Suprapubic skin (tissue), 4 donors: ENCODE measurements at regions not wholly inside any gene's neighbourhood (a gene's known extent, or its start where the extent isn't known, plus 50 kb on each side); places are given as distances from the start of the nearest gene placed in this dataset.

Experiments used
- EP300 ChIP-seq: sonication (generic); formaldehyde crosslinking; IDR thresholded peaks from one replicate; pipeline ENCODE4 v1.6.1; 2017; ENCODE audit warnings: antibody characterized with exemption
- POLR2A ChIP-seq, 2 donors: fragments of 450-650 bp; IDR thresholded peaks; one replicate each; pipeline ENCODE4 v1.6.1; 2017; ENCODE audit warnings: antibody characterized with exemption in 2 of 2, mild to moderate bottlenecking in 2 of 2, moderate library complexity in 2 of 2
- POLR2AphosphoS5 ChIP-seq, 3 donors: sonication (generic); formaldehyde crosslinking; IDR thresholded peaks; one replicate each; pipeline ENCODE4 v1.6.1; 2017; ENCODE audit warnings: antibody characterized with exemption in 3 of 3
- TF ChIP-seq, protein P1 (sequence below), 2 donors: fragments of 200-600 bp in 1 of 2; fragments of 450-650 bp in 1 of 2; sonication (generic) in 1 of 2; IDR thresholded peaks; one replicate each; pipeline ENCODE4 v1.5.1; 2016 to 2019; ENCODE audit warnings: antibody characterized with exemption in 2 of 2, mild to moderate bottlenecking in 1 of 2, moderate library complexity in 1 of 2

DNA sequence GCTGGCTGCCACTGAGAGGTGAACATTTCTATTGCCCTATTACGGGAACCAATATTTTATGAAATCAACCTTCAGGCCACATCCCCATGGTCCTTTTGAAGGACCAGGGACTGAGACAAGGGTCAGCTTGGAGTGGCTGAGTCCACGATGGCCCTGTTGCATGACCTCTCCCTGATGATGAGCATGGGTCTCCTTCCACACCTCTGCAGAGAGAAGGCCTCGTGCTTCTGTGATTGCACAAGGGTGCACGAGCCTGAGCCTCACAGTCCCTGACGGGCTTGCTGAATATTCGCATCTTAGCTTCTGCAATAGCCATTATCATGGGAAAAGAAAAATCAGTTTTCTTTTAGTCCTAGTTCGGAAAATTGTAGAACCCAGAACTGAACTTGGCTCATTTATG is 255.0 kb upstream of the IRX2 start:
- TF ChIP-seq EP300 (no peak), POLR2A (IDR thresholded peaks at IDR 0.05) (no peak), POLR2AphosphoS5 (IDR thresholded peaks at IDR 0.05) (no peak)
- TF ChIP-seq, protein P1, sequence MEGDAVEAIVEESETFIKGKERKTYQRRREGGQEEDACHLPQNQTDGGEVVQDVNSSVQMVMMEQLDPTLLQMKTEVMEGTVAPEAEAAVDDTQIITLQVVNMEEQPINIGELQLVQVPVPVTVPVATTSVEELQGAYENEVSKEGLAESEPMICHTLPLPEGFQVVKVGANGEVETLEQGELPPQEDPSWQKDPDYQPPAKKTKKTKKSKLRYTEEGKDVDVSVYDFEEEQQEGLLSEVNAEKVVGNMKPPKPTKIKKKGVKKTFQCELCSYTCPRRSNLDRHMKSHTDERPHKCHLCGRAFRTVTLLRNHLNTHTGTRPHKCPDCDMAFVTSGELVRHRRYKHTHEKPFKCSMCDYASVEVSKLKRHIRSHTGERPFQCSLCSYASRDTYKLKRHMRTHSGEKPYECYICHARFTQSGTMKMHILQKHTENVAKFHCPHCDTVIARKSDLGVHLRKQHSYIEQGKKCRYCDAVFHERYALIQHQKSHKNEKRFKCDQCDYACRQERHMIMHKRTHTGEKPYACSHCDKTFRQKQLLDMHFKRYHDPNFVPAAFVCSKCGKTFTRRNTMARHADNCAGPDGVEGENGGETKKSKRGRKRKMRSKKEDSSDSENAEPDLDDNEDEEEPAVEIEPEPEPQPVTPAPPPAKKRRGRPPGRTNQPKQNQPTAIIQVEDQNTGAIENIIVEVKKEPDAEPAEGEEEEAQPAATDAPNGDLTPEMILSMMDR (IDR thresholded peaks at IDR 0.05), result no peak
